Gastrocnemius medialis (tissue), 4 donors: ENCODE measurements at regions not wholly inside any gene's neighbourhood (a gene's known extent, or its start where the extent isn't known, plus 50 kb on each side); places are given as distances from the start of the nearest gene placed in this dataset.
"Not testable (repeated sequence)": the region's sequence is repeated elsewhere in the genome, so short reads cannot be mapped to it uniquely, and the experiment has no call there.

ENCODE experiments used
- ATAC-seq, 2 donors: fragments of 150-250 bp; one replicate each; pipeline ENCODE4 v1.9.1; 2016
- DNase-seq, 2 donors: peaks; one replicate each; pipeline ENCODE4 v3.0.0-alpha.2; 2019
- H3K27ac ChIP-seq, 4 donors: fragments of 200-600 bp; sonication (generic); 1 replicate in 1 of 4; 2 replicates in 3 of 4; pipeline ENCODE4 v1.5.1; 2016 to 2018; ENCODE audit warnings: mild to moderate bottlenecking in 2 of 4, moderate library complexity in 1 of 4
- H3K27me3 ChIP-seq, 3 donors: fragments of 200-600 bp; sonication (generic) in 2 of 3; 1 replicate in 1 of 3; 2 replicates in 2 of 3; pipeline versions ENCODE4 v1.5.1 to v1.6.0; 2016 to 2019; ENCODE audit warnings: mild to moderate bottlenecking in 1 of 3, moderate library complexity in 1 of 3
- H3K36me3 ChIP-seq, 2 donors: fragments of 200-600 bp; sonication (generic) in 1 of 2; one replicate each; pipeline ENCODE4 v1.5.1; 2017 to 2018
- H3K4me1 ChIP-seq, 2 donors: fragments of 200-600 bp; sonication (generic) in 1 of 2; one replicate each; pipeline ENCODE4 v1.5.1; 2016 to 2017; ENCODE audit warnings: mild to moderate bottlenecking in 2 of 2
- H3K4me3 ChIP-seq, 4 donors: fragments of 200-600 bp; sonication (generic) in 3 of 4; 1 replicate in 1 of 4; 2 replicates in 3 of 4; pipeline ENCODE4 v1.5.1; 2016 to 2019; ENCODE audit warnings: mild to moderate bottlenecking in 2 of 4
- H3K9me3 ChIP-seq, 3 donors: fragments of 200-600 bp; sonication (generic) in 2 of 3; 1 replicate in 1 of 3; 2 replicates in 2 of 3; pipeline ENCODE4 v1.5.1; 2016 to 2019
- CTCF ChIP-seq, 5 experiments: fragments of 450-650 bp in 3 of 5; fragments of 200-600 bp in 2 of 5; sonication (generic) in 2 of 5; IDR thresholded peaks in 4 of 5; conservative IDR thresholded peaks in 1 of 5; 1 replicate in 4 of 5; 2 replicates in 1 of 5; pipeline ENCODE4 v1.5.1; 2016 to 2019; ENCODE audit warnings: antibody characterized with exemption in 5 of 5, mild to moderate bottlenecking in 3 of 5, moderate library complexity in 3 of 5
- POLR2A ChIP-seq, 2 donors: fragments of 450-650 bp; IDR thresholded peaks; one replicate each; pipeline ENCODE4 v1.6.1; 2017; ENCODE audit warnings: antibody characterized with exemption in 2 of 2, mild to moderate bottlenecking in 2 of 2, moderate library complexity in 2 of 2
- in situ Hi-C, 4 donors: fragments of 200-750 bp; cut with MboI; loops; one replicate each; pipeline versions ENCODE4 v1.15.0 to v1.8.0; 2017; ENCODE audit warnings: low sequenced_read_pairs in 4 of 4
- intact Hi-C: fragments of 100-400 bp; cut with DNase I; formaldehyde crosslinking; loops from one replicate; pipeline ENCODE4 v1.15.1; 2023; ENCODE audit warnings: low total_unique reads

GRCh38 chr10:107952649-107953556 lies 788.4 kb upstream of the SORCS1 start:
- H3K4me3 ChIP-seq: no peak overlapping the region
- no peak overlapping the region for H3K27ac ChIP-seq
- DNase-seq (no peak), ATAC-seq (no peak)
- no peaks in the 10 kb centered on the region for H3K36me3 ChIP-seq
- H3K27me3 ChIP-seq: no peaks in the 10 kb centered on the region
- intact Hi-C loops: no loop called here
- TF ChIP-seq CTCF (IDR thresholded peaks at IDR 0.05 in 4 of 5, conservative IDR thresholded peaks at IDR 0.05 in 1 of 5): no peak
- TF ChIP-seq POLR2A (IDR thresholded peaks at IDR 0.05): no peak
- H3K9me3 ChIP-seq: no peaks in the 10 kb centered on the region
- H3K4me1 ChIP-seq: no peaks in the 10 kb centered on the region
- in situ Hi-C loops: no loop called here

- DNase-seq, H3K4me3 ChIP-seq, H3K9me3 ChIP-seq, intact Hi-C loops, H3K27me3 ChIP-seq, ATAC-seq, H3K4me1 ChIP-seq, H3K36me3 ChIP-seq, in situ Hi-C loops, H3K27ac ChIP-seq: not testable (repeated sequence)
These were observed 786.0 kb upstream of the SORCS1 start for GRCh38 chr10:107950411-107951062.

- in situ Hi-C loops: no loop called here
- ATAC-seq: no peak
These were observed 778.3 kb upstream of the SORCS1 start for GRCh38 chr10:107942826-107943225.

GRCh38 chr10:107933076-107933475 lies 768.6 kb upstream of the SORCS1 start:
- in situ Hi-C loops: no loop called here
- H3K27me3 ChIP-seq: no peaks in the 10 kb centered on the region

More at GRCh38 chr10:107942826-107943225, 778.3 kb upstream of the SORCS1 start:
- TF ChIP-seq POLR2A (IDR thresholded peaks at IDR 0.05): no peak
- TF ChIP-seq CTCF (IDR thresholded peaks at IDR 0.05 in 4 of 5, conservative IDR thresholded peaks at IDR 0.05 in 1 of 5): no peak
- no peak overlapping the region for H3K27ac ChIP-seq
- H3K4me3 ChIP-seq: no peak overlapping the region
- no peaks in the 10 kb centered on the region for H3K36me3 ChIP-seq
- no peaks in the 10 kb centered on the region for H3K27me3 ChIP-seq
- no peak for DNase-seq
- intact Hi-C loops: no loop called here
- no peaks in the 10 kb centered on the region for H3K4me1 ChIP-seq
- H3K9me3 ChIP-seq: no peaks in the 10 kb centered on the region

More at GRCh38 chr10:107933076-107933475, 768.6 kb upstream of the SORCS1 start:
- H3K27ac ChIP-seq: no peak overlapping the region
- H3K9me3 ChIP-seq: no peaks in the 10 kb centered on the region
- H3K4me1 ChIP-seq: no peaks in the 10 kb centered on the region
- DNase-seq (no peak), ATAC-seq (no peak)
- no peaks in the 10 kb centered on the region for H3K36me3 ChIP-seq
- no peak for TF ChIP-seq CTCF (IDR thresholded peaks at IDR 0.05 in 4 of 5, conservative IDR thresholded peaks at IDR 0.05 in 1 of 5)
- TF ChIP-seq POLR2A (IDR thresholded peaks at IDR 0.05): no peak
- intact Hi-C loops: no loop called here
- no peak overlapping the region for H3K4me3 ChIP-seq
